ENCODE measurements at regions not wholly inside any gene's neighbourhood (a gene's known extent, or its start where the extent isn't known, plus 50 kb on each side); places are given as distances from the start of the nearest gene placed in this dataset.
"Not testable (repeated sequence)": the region's sequence is repeated elsewhere in the genome, so short reads cannot be mapped to it uniquely, and the experiment has no call there.

- DNase-seq (ENCODE audit: low read depth) = not testable (repeated sequence)
Measured at GRCh38 chr6:3672339-3672738, 79.2 kb downstream of the PXDC1 start.

- no peak for DNase-seq (ENCODE audit: low read depth)
Measured at GRCh38 chr6:3671382-3671781, 80.1 kb downstream of the PXDC1 start.

GRCh38 chr6:3670356-3670755, 81.2 kb downstream of the PXDC1 start:
- DNase-seq (ENCODE audit: low read depth) = no peak

- DNase-seq (ENCODE audit: low read depth) = no peak
Measured at GRCh38 chr6:3669916-3670315, 81.6 kb downstream of the PXDC1 start.

GRCh38 chr6:3665608-3666007, 85.9 kb downstream of the PXDC1 start:
- no peak for DNase-seq (ENCODE audit: low read depth)

GRCh38 chr6:3664625-3665041, 86.9 kb downstream of the PXDC1 start:
- DNase-seq (ENCODE audit: low read depth) = no peak

- DNase-seq (ENCODE audit: low read depth) = no peak
Measured at GRCh38 chr6:3663811-3664210, 87.7 kb downstream of the PXDC1 start.

- DNase-seq (ENCODE audit: low read depth) = no peak
Measured at GRCh38 chr6:3663081-3663480, 88.4 kb downstream of the PXDC1 start.

GRCh38 chr6:3661390-3661789, 90.1 kb downstream of the PXDC1 start:
- DNase-seq (ENCODE audit: low read depth) = no peak

- no peak for DNase-seq (ENCODE audit: low read depth)
Measured at GRCh38 chr6:3660473-3660872, 91.0 kb downstream of the PXDC1 start.

GRCh38 chr6:3659748-3660147, 91.8 kb downstream of the PXDC1 start:
- DNase-seq (ENCODE audit: low read depth) = no peak

- no peak for DNase-seq (ENCODE audit: low read depth)
Measured at GRCh38 chr6:3656076-3656475, 95.4 kb downstream of the PXDC1 start.

- no peak for DNase-seq (ENCODE audit: low read depth)
Measured at GRCh38 chr6:3654898-3655297, 96.6 kb downstream of the PXDC1 start.

- no peak for DNase-seq (ENCODE audit: low read depth)
Measured at GRCh38 chr6:3654436-3654835, 97.1 kb downstream of the PXDC1 start.

- no peak for DNase-seq (ENCODE audit: low read depth)
Measured at GRCh38 chr6:3653528-3654070, 97.9 kb downstream of the PXDC1 start.

- DNase-seq (ENCODE audit: low read depth) = no peak
Measured at GRCh38 chr6:3651698-3652229, 99.7 kb downstream of the PXDC1 start.

- DNase-seq (ENCODE audit: low read depth) = no peak
Measured at GRCh38 chr6:3650959-3651697, 100.4 kb downstream of the PXDC1 start.

- DNase-seq (ENCODE audit: low read depth) = no peak
Measured at GRCh38 chr6:3650076-3650958, 101.2 kb downstream of the PXDC1 start.

GRCh38 chr6:3648724-3649123, 102.8 kb downstream of the PXDC1 start:
- DNase-seq (ENCODE audit: low read depth) = no peak

- DNase-seq (ENCODE audit: low read depth) = no peak
Measured at GRCh38 chr6:3646616-3647362, 104.7 kb downstream of the PXDC1 start.

GRCh38 chr6:3644739-3645012, 106.8 kb downstream of the PXDC1 start:
- no peak for DNase-seq (ENCODE audit: low read depth)
